GM23338 (cell line): ENCODE measurements at regions not wholly inside any gene's neighbourhood (a gene's known extent, or its start where the extent isn't known, plus 50 kb on each side); places are given as distances from the start of the nearest gene placed in this dataset.

Source experiments
- ATAC-seq: fragments of 200-7000 bp; cut with Tn5 transposase; 3 replicates; pipeline ENCODE4 v1.9.1; 2020
- DNase-seq: peaks from one replicate; pipeline ENCODE4 v3.0.0-alpha.2; 2015; ENCODE audit warnings: low spot score
- H2AFZ ChIP-seq: fragments of 200-600 bp; sonication (generic); 2 replicates; pipeline ENCODE4 v1.8.0; 2016; ENCODE audit warnings: antibody characterized with exemption, mild to moderate bottlenecking, moderate library complexity
- H3F3A ChIP-seq: fragments of 200-600 bp; sonication (generic); replicated peaks from 2 replicates; pipeline ENCODE4 v1.8.0; 2017; ENCODE audit warnings: antibody characterized with exemption, mixed run types, low read depth
- H3K27ac ChIP-seq: fragments of 200-600 bp; sonication (generic); 2 replicates; pipeline ENCODE4 v1.6.1; 2016; ENCODE audit warnings: low read depth
- H3K27me3 ChIP-seq: fragments of 200-600 bp; sonication (generic); 2 replicates; pipeline ENCODE4 v1.8.0; 2016; ENCODE audit warnings: mild to moderate bottlenecking, mixed run types, moderate library complexity; ENCODE audit not compliant: insufficient read depth
- H3K36me3 ChIP-seq: fragments of 200-600 bp; sonication (generic); 2 replicates; pipeline ENCODE4 v1.8.0; 2016; ENCODE audit warnings: mild to moderate bottlenecking; ENCODE audit not compliant: insufficient read depth
- H3K4me1 ChIP-seq: fragments of 200-600 bp; sonication (generic); 2 replicates; pipeline ENCODE4 v1.8.0; 2016; ENCODE audit warnings: mild to moderate bottlenecking, moderate library complexity; ENCODE audit not compliant: insufficient read depth
- H3K4me2 ChIP-seq: fragments of 200-600 bp; sonication (generic); 2 replicates; pipeline ENCODE4 v1.7.1; 2017; ENCODE audit warnings: mixed run types
- H3K4me3 ChIP-seq: fragments of 200-600 bp; sonication (generic); 2 replicates; pipeline ENCODE4 v1.6.1; 2016; ENCODE audit warnings: mixed run types
- H3K79me2 ChIP-seq: fragments of 200-600 bp; sonication (generic); replicated peaks from 2 replicates; pipeline ENCODE4 v1.8.0; 2017; ENCODE audit warnings: mild to moderate bottlenecking; ENCODE audit not compliant: insufficient read depth
- H3K9me2 ChIP-seq: fragments of 200-600 bp; sonication (generic); 2 replicates; pipeline ENCODE4 v1.8.0; 2017; ENCODE audit not compliant: insufficient read depth
- H4K20me1 ChIP-seq: fragments of 200-600 bp; sonication (generic); replicated peaks from 2 replicates; pipeline ENCODE4 v1.8.0; 2017; ENCODE audit warnings: mild to moderate bottlenecking; ENCODE audit not compliant: insufficient read depth
- H3K27ac Mint-ChIP-seq: 2 replicates; pipeline ENCODE4 v1.8.0; 2020; ENCODE audit warnings: inconsistent platforms, mild to moderate bottlenecking, moderate library complexity, mixed read lengths
- H3K27me3 Mint-ChIP-seq: 3 replicates; pipeline ENCODE4 v1.8.0; 2022; ENCODE audit warnings: low read depth, mild to moderate bottlenecking, moderate library complexity, mixed read lengths, inconsistent platforms; ENCODE audit not compliant: insufficient read depth, poor library complexity
- H3K36me3 Mint-ChIP-seq: 3 replicates; pipeline ENCODE4 v1.8.0; 2021; ENCODE audit warnings: low read depth, mild to moderate bottlenecking, inconsistent platforms, moderate library complexity, mixed read lengths
- H3K4me1 Mint-ChIP-seq: 3 replicates; pipeline ENCODE4 v1.8.0; 2020; ENCODE audit warnings: mild to moderate bottlenecking, inconsistent platforms, mixed read lengths
- H3K4me3 Mint-ChIP-seq: 3 replicates; pipeline ENCODE4 v1.8.0; 2021; ENCODE audit warnings: moderate library complexity, mild to moderate bottlenecking, inconsistent platforms, mixed read lengths
- H3K9me3 Mint-ChIP-seq: 3 replicates; pipeline ENCODE4 v1.8.0; 2020; ENCODE audit warnings: moderate library complexity, mild to moderate bottlenecking, inconsistent platforms, mixed read lengths
- EZH2phosphoT487 ChIP-seq: fragments of 200-600 bp; sonication (generic); IDR thresholded peaks from one replicate; pipeline ENCODE4 v1.8.1; 2018; ENCODE audit warnings: antibody characterized with exemption; ENCODE audit not compliant: unreplicated experiment
- JUNB ChIP-seq: IDR thresholded peaks from one replicate; pipeline ENCODE4 v1.6.1; 2016; ENCODE audit warnings: antibody characterized with exemption; ENCODE audit not compliant: unreplicated experiment
- NANOG ChIP-seq: IDR thresholded peaks from 2 replicates; pipeline ENCODE4 v1.6.1; 2016; ENCODE audit warnings: antibody characterized with exemption, borderline replicate concordance
- POLR2AphosphoS5 ChIP-seq: IDR thresholded peaks from 2 replicates; pipeline ENCODE4 v1.6.1; 2016; ENCODE audit warnings: antibody characterized with exemption, low read depth
- STAT1 ChIP-seq: IDR thresholded peaks from one replicate; pipeline ENCODE4 v1.6.1; 2016; ENCODE audit warnings: antibody characterized with exemption; ENCODE audit not compliant: unreplicated experiment
- ZNF114 ChIP-seq: fragments of 250-450 bp; sonication (Bioruptor Pico); IDR thresholded peaks from 2 replicates; pipeline ENCODE4 v1.5.0; 2020; ENCODE audit warnings: mild to moderate bottlenecking, moderate library complexity
- ZNF331 ChIP-seq: fragments of 250-450 bp; sonication (Bioruptor Pico); IDR thresholded peaks from 2 replicates; pipeline ENCODE4 v1.5.0; 2020; ENCODE audit warnings: low read depth, mild to moderate bottlenecking, moderate library complexity
- TF ChIP-seq, protein P1 (sequence below): IDR thresholded peaks from one replicate; pipeline ENCODE4 v1.6.1; 2018; ENCODE audit warnings: antibody characterized with exemption; ENCODE audit not compliant: unreplicated experiment
- TF ChIP-seq, protein P2 (sequence below), 2 experiments: fragments of 200-600 bp in 1 of 2; sonication (generic) in 1 of 2; conservative IDR thresholded peaks; 2 replicates each; pipeline versions ENCODE4 v1.5.1 to v1.6.1; 2016 to 2017; ENCODE audit warnings: antibody characterized with exemption in 2 of 2, low read depth in 2 of 2, mild to moderate bottlenecking in 2 of 2, moderate library complexity in 1 of 2

DNA sequence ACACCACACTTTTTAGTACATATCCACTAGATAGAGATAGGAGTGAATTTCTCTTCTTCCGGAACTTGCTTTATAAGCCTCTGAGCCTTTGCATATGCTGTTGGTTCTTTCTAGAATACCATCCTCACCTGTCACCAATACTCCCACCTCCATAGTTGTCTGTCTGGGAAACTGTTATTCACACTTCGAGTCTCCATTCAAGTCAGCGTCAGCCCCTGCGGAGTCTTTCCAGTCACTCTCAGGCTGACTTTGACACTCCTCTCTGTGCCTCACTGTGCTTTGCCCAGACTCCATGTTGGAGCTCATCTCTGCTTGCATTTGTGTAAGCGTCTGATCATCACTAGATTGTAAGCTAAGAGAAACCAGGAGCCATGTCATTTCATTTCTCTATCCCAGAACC lies 66.5 kb upstream of the NRBF2 start:
- H3K4me3 ChIP-seq, result no peak overlapping the region
- Mint-ChIP-seq H3K9me3 (no peaks in the 10 kb centered on the region), H3K36me3 (no peaks in the 10 kb centered on the region), H3K4me3 (no peak overlapping the region), H3K27ac (no peak overlapping the region), H3K27me3 (no peaks in the 10 kb centered on the region), H3K4me1 (peaks cover 7% of the 10 kb centered on the region)
- TF ChIP-seq STAT1 (no peak), ZNF114 (CRISPR knock-in tag) (no peak), POLR2AphosphoS5 (no peak)
- TF ChIP-seq, protein P1, sequence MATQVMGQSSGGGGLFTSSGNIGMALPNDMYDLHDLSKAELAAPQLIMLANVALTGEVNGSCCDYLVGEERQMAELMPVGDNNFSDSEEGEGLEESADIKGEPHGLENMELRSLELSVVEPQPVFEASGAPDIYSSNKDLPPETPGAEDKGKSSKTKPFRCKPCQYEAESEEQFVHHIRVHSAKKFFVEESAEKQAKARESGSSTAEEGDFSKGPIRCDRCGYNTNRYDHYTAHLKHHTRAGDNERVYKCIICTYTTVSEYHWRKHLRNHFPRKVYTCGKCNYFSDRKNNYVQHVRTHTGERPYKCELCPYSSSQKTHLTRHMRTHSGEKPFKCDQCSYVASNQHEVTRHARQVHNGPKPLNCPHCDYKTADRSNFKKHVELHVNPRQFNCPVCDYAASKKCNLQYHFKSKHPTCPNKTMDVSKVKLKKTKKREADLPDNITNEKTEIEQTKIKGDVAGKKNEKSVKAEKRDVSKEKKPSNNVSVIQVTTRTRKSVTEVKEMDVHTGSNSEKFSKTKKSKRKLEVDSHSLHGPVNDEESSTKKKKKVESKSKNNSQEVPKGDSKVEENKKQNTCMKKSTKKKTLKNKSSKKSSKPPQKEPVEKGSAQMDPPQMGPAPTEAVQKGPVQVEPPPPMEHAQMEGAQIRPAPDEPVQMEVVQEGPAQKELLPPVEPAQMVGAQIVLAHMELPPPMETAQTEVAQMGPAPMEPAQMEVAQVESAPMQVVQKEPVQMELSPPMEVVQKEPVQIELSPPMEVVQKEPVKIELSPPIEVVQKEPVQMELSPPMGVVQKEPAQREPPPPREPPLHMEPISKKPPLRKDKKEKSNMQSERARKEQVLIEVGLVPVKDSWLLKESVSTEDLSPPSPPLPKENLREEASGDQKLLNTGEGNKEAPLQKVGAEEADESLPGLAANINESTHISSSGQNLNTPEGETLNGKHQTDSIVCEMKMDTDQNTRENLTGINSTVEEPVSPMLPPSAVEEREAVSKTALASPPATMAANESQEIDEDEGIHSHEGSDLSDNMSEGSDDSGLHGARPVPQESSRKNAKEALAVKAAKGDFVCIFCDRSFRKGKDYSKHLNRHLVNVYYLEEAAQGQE, result no peak
- H4K20me1 ChIP-seq, result no peaks in the 10 kb centered on the region
- no peak overlapping the region for H3K27ac ChIP-seq
- H3K9me2 ChIP-seq, result no peaks in the 10 kb centered on the region
- H3K36me3 ChIP-seq, result no peaks in the 10 kb centered on the region
- no peak for DNase-seq
- H3K4me2 ChIP-seq, result no peak overlapping the region
- H2AFZ ChIP-seq, result peak overlapping the region; percentile 36; the same call in 1 of the 2 replicates
- ATAC-seq, result no peak
- no peaks in the 10 kb centered on the region for H3F3A ChIP-seq
- peaks cover 4% of the 10 kb centered on the region; the same call in 1 of the 2 replicates for H3K4me1 ChIP-seq
- H3K79me2 ChIP-seq, result no peaks in the 10 kb centered on the region
- H3K27me3 ChIP-seq, result no peaks in the 10 kb centered on the region

DNA sequence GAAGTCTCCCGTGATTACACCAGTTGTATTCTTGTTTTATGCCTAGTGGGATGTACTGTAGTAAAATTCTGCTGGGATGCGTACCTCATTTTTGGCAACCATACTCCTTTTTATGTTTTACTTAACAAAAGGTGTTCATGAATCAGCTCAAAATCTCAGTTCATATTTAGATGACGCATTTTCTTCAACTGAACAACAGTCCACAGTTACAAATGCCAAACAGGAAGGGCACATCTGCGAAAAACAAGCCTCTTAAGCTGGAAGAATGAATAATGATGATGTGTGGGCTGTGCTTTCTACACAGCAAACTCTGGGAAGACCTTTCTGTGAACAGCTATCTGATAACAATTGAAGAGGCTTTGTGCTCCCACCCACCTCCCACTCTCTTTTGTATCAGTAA lies 68.4 kb upstream of the NRBF2 start:
- Histone ChIP-seq H3K4me3 (no peak overlapping the region), H3K4me2 (peak overlapping the region; percentile 46), H3K9me2 (no peaks in the 10 kb centered on the region), H3K36me3 (no peaks in the 10 kb centered on the region), H3K27me3 (no peaks in the 10 kb centered on the region), H3F3A (no peaks in the 10 kb centered on the region), H3K27ac (no peak overlapping the region), H4K20me1 (no peaks in the 10 kb centered on the region), H3K79me2 (no peaks in the 10 kb centered on the region), H2AFZ (peak overlapping the region; percentile 84; the same call in 1 of the 2 replicates), H3K4me1 (peaks cover 4% of the 10 kb centered on the region; the same call in 1 of the 2 replicates)
- Mint-ChIP-seq H3K4me3 (no peak overlapping the region), H3K27ac (no peak overlapping the region), H3K9me3 (no peaks in the 10 kb centered on the region), H3K27me3 (no peaks in the 10 kb centered on the region), H3K4me1 (peaks cover 9% of the 10 kb centered on the region), H3K36me3 (no peaks in the 10 kb centered on the region)
- ATAC-seq (no peak), DNase-seq (no peak)
- TF ChIP-seq ZNF331 (CRISPR knock-in tag), result no peak
- TF ChIP-seq, protein P2, sequence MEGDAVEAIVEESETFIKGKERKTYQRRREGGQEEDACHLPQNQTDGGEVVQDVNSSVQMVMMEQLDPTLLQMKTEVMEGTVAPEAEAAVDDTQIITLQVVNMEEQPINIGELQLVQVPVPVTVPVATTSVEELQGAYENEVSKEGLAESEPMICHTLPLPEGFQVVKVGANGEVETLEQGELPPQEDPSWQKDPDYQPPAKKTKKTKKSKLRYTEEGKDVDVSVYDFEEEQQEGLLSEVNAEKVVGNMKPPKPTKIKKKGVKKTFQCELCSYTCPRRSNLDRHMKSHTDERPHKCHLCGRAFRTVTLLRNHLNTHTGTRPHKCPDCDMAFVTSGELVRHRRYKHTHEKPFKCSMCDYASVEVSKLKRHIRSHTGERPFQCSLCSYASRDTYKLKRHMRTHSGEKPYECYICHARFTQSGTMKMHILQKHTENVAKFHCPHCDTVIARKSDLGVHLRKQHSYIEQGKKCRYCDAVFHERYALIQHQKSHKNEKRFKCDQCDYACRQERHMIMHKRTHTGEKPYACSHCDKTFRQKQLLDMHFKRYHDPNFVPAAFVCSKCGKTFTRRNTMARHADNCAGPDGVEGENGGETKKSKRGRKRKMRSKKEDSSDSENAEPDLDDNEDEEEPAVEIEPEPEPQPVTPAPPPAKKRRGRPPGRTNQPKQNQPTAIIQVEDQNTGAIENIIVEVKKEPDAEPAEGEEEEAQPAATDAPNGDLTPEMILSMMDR (conservative IDR thresholded peaks at IDR 0.05; ENCODE audit: low read depth in 2 of 2), result no peak
- TF ChIP-seq JUNB, result no peak
- TF ChIP-seq POLR2AphosphoS5, result no peak
- TF ChIP-seq NANOG, result no peak
- no peak for TF ChIP-seq EZH2phosphoT487
